Activated CD4-positive, alpha-beta T cell treated with anti-CD3 and anti-CD28 coated beads, Interleukin-2, amount 50 U/mL, for 1 hour (primary cell): ENCODE measurements at regions not wholly inside any gene's neighbourhood (a gene's known extent, or its start where the extent isn't known, plus 50 kb on each side); places are given as distances from the start of the nearest gene placed in this dataset.
"Not testable (repeated sequence)": the region's sequence is repeated elsewhere in the genome, so short reads cannot be mapped to it uniquely, and the experiment has no call there.

ENCODE experiments used
- DNase-seq: peaks from one replicate; pipeline ENCODE4 v3.0.0-alpha.2; 2020

GRCh38 chr11:88061111-88061510, 114.1 kb downstream of the RAB38 start:
- no peak for DNase-seq

GRCh38 chr11:88059326-88059725, 115.9 kb downstream of the RAB38 start:
- DNase-seq: no peak

- DNase-seq: no peak
Measured at GRCh38 chr11:88051396-88051795, 123.8 kb downstream of the RAB38 start.

- DNase-seq: no peak
Measured at GRCh38 chr11:88050247-88050646, 125.0 kb downstream of the RAB38 start.

GRCh38 chr11:88045288-88045687, 130.0 kb downstream of the RAB38 start:
- not testable (repeated sequence) for DNase-seq

GRCh38 chr11:88044658-88045057, 130.6 kb downstream of the RAB38 start:
- not testable (repeated sequence) for DNase-seq

- DNase-seq: no peak
Measured at GRCh38 chr11:88043149-88043548, 132.1 kb downstream of the RAB38 start.

- no peak for DNase-seq
Measured at GRCh38 chr11:88042647-88043046, 132.6 kb downstream of the RAB38 start.

GRCh38 chr11:88042238-88042637, 133.0 kb downstream of the RAB38 start:
- DNase-seq: no peak

- no peak for DNase-seq
Measured at GRCh38 chr11:88041679-88042078, 133.6 kb downstream of the RAB38 start.

GRCh38 chr11:88040148-88040496, 135.1 kb downstream of the RAB38 start:
- DNase-seq: no peak

GRCh38 chr11:88039476-88040147, 135.6 kb downstream of the RAB38 start:
- DNase-seq: no peak

GRCh38 chr11:88038063-88038462, 137.2 kb downstream of the RAB38 start:
- no peak for DNase-seq

GRCh38 chr11:88036701-88037100, 138.5 kb downstream of the RAB38 start:
- DNase-seq: no peak

- DNase-seq: no peak
Measured at GRCh38 chr11:88035271-88035670, 140.0 kb downstream of the RAB38 start.

GRCh38 chr11:88017666-88018065, 157.6 kb downstream of the RAB38 start:
- no peak for DNase-seq

- peak; percentile 41 for DNase-seq
Measured at GRCh38 chr11:88016392-88017170, 158.7 kb downstream of the RAB38 start.

- DNase-seq: no peak
Measured at GRCh38 chr11:88015170-88015569, 160.1 kb downstream of the RAB38 start.

GRCh38 chr11:88013508-88014065, 161.7 kb downstream of the RAB38 start:
- no peak for DNase-seq

- DNase-seq: no peak
Measured at GRCh38 chr11:88012456-88012855, 162.8 kb downstream of the RAB38 start.

GRCh38 chr11:87976009-87976408, 199.2 kb downstream of the RAB38 start:
- DNase-seq: no peak

- DNase-seq: no peak
Measured at GRCh38 chr11:87974797-87975196, 200.4 kb downstream of the RAB38 start.

- DNase-seq: no peak
Measured at GRCh38 chr11:87972133-87972532, 203.1 kb downstream of the RAB38 start.

GRCh38 chr11:87971354-87971753, 203.9 kb downstream of the RAB38 start:
- no peak for DNase-seq
